HG03378 (cell line): ENCODE measurements at regions not wholly inside any gene's neighbourhood (a gene's known extent, or its start where the extent isn't known, plus 50 kb on each side); places are given as distances from the start of the nearest gene placed in this dataset.
"Not testable (repeated sequence)": the region's sequence is repeated elsewhere in the genome, so short reads cannot be mapped to it uniquely, and the experiment has no call there.

ENCODE experiments used
- ATAC-seq: cut with Tn5 transposase; IDR thresholded peaks from one replicate; pipeline ENCODE4 v1.9.1; 2021; ENCODE audit warnings: mild to moderate bottlenecking, moderate library complexity; ENCODE audit not compliant: unreplicated experiment

GRCh38 chr3:145448436-145448835 lies 712.5 kb downstream of the PLOD2 start:
- ATAC-seq = no peak

- ATAC-seq = no peak
These were observed 710.8 kb downstream of the PLOD2 start for GRCh38 chr3:145450018-145450682.

GRCh38 chr3:145457825-145458552 lies 703.0 kb downstream of the PLOD2 start:
- no peak for ATAC-seq

GRCh38 chr3:145459681-145460080 lies 701.3 kb downstream of the PLOD2 start:
- ATAC-seq = not testable (repeated sequence)

- ATAC-seq = no peak
These were observed 689.0 kb downstream of the PLOD2 start for GRCh38 chr3:145471976-145472375.

GRCh38 chr3:145482735-145483134 lies 678.2 kb downstream of the PLOD2 start:
- not testable (repeated sequence) for ATAC-seq

- no peak for ATAC-seq
These were observed 677.0 kb downstream of the PLOD2 start for GRCh38 chr3:145483992-145484391.

- ATAC-seq = no peak
These were observed 672.0 kb downstream of the PLOD2 start for GRCh38 chr3:145489011-145489410.

- no peak for ATAC-seq
These were observed 670.6 kb downstream of the PLOD2 start for GRCh38 chr3:145490088-145491048.

- no peak for ATAC-seq
These were observed 668.5 kb downstream of the PLOD2 start for GRCh38 chr3:145492456-145492855.

- not testable (repeated sequence) for ATAC-seq
These were observed 643.6 kb downstream of the PLOD2 start for GRCh38 chr3:145517416-145517815.

GRCh38 chr3:145518639-145519038 lies 642.3 kb downstream of the PLOD2 start:
- no peak for ATAC-seq

- ATAC-seq = no peak
These were observed 641.5 kb downstream of the PLOD2 start for GRCh38 chr3:145519398-145520047.

GRCh38 chr3:145522179-145522578 lies 638.8 kb downstream of the PLOD2 start:
- ATAC-seq = no peak

GRCh38 chr3:145522893-145523651 lies 637.9 kb downstream of the PLOD2 start:
- ATAC-seq = no peak

- ATAC-seq = no peak
These were observed 629.4 kb downstream of the PLOD2 start for GRCh38 chr3:145531548-145531947.

GRCh38 chr3:145533696-145534095 lies 627.3 kb downstream of the PLOD2 start:
- ATAC-seq = no peak

GRCh38 chr3:145536461-145536860 lies 624.5 kb downstream of the PLOD2 start:
- no peak for ATAC-seq

- no peak for ATAC-seq
These were observed 610.5 kb downstream of the PLOD2 start for GRCh38 chr3:145550522-145550921.

GRCh38 chr3:145557405-145557804 lies 603.6 kb downstream of the PLOD2 start:
- no peak for ATAC-seq
